H9 (cell line): ENCODE measurements at regions not wholly inside any gene's neighbourhood (a gene's known extent, or its start where the extent isn't known, plus 50 kb on each side); places are given as distances from the start of the nearest gene placed in this dataset.

Source experiments
- DNase-seq: peaks from one replicate; pipeline ENCODE4 v3.0.0-alpha.2; 2017
- H2AFZ ChIP-seq: one replicate; pipeline ENCODE4 v1.6.1; 2013; ENCODE audit warnings: mild to moderate bottlenecking, low read length, control low read depth, moderate library complexity
- H2AK5ac ChIP-seq: 2 replicates; pipeline ENCODE4 v1.6.1; 2013; ENCODE audit warnings: low read length, control low read depth, mixed read lengths; ENCODE audit not compliant: insufficient read length
- H2BK120ac ChIP-seq: one replicate; pipeline ENCODE4 v1.6.1; 2013; ENCODE audit warnings: low read depth, mild to moderate bottlenecking, low read length, control low read depth, inconsistent platforms; ENCODE audit not compliant: poor library complexity, severe bottlenecking
- H2BK12ac ChIP-seq: 2 replicates; pipeline ENCODE4 v1.6.1; 2013; ENCODE audit warnings: low read length, control low read depth, mixed read lengths, low read depth; ENCODE audit not compliant: insufficient read length
- H2BK15ac ChIP-seq: 2 replicates; pipeline ENCODE4 v1.6.1; 2013; ENCODE audit warnings: low read depth, low read length, control low read depth
- H2BK20ac ChIP-seq: one replicate; pipeline ENCODE4 v1.6.1; 2013; ENCODE audit warnings: low read depth, mild to moderate bottlenecking, low read length, control low read depth, inconsistent platforms; ENCODE audit not compliant: poor library complexity, severe bottlenecking
- H2BK5ac ChIP-seq: 2 replicates; pipeline ENCODE4 v1.6.1; 2013; ENCODE audit warnings: low read length, control low read depth, mixed read lengths; ENCODE audit not compliant: insufficient read length
- H3K14ac ChIP-seq: 2 replicates; pipeline ENCODE4 v1.6.1; 2013; ENCODE audit warnings: low read length, control low read depth; ENCODE audit not compliant: insufficient read depth
- H3K18ac ChIP-seq: 2 replicates; pipeline ENCODE4 v1.6.1; 2013; ENCODE audit warnings: low read depth, mild to moderate bottlenecking, mixed read lengths, low read length, control low read depth; ENCODE audit not compliant: insufficient read length
- H3K23ac ChIP-seq: 2 replicates; pipeline ENCODE4 v1.6.1; 2013; ENCODE audit warnings: low read length, control low read depth, mixed read lengths, low read depth; ENCODE audit not compliant: insufficient read length
- H3K23me2 ChIP-seq: 2 replicates; pipeline ENCODE4 v1.6.1; 2013; ENCODE audit warnings: low read depth, mild to moderate bottlenecking, mixed read lengths, low read length, control low read depth; ENCODE audit not compliant: insufficient read length, poor library complexity, severe bottlenecking
- H3K27ac ChIP-seq: 2 replicates; pipeline ENCODE4 v1.5.1; 2013; ENCODE audit warnings: low read length, control low read depth, mixed read lengths, low read depth; ENCODE audit not compliant: insufficient read length
- H3K27me3 ChIP-seq: 2 replicates; pipeline ENCODE4 v1.6.1; 2013; ENCODE audit warnings: low read length, control low read depth, inconsistent platforms; ENCODE audit not compliant: insufficient read depth
- H3K4ac ChIP-seq: 2 replicates; pipeline ENCODE4 v1.6.1; 2013; ENCODE audit warnings: low read depth, mild to moderate bottlenecking, control low read depth, inconsistent platforms, low read length, moderate library complexity
- H3K4me1 ChIP-seq: 2 replicates; pipeline ENCODE4 v1.6.1; 2013; ENCODE audit warnings: low read length, control low read depth, inconsistent platforms; ENCODE audit not compliant: insufficient read depth
- H3K4me2 ChIP-seq: 2 replicates; pipeline ENCODE4 v1.6.1; 2013; ENCODE audit warnings: low read length, control low read depth, mixed read lengths; ENCODE audit not compliant: insufficient read length, insufficient read depth
- H3K56ac ChIP-seq: 2 replicates; pipeline ENCODE4 v1.6.1; 2013; ENCODE audit warnings: low read depth, mild to moderate bottlenecking, mixed read lengths, low read length, control low read depth; ENCODE audit not compliant: insufficient read length
- H3K79me1 ChIP-seq: 2 replicates; pipeline ENCODE4 v1.6.1; 2013; ENCODE audit warnings: low read depth, mild to moderate bottlenecking, moderate library complexity, low read length, control low read depth, inconsistent platforms; ENCODE audit not compliant: insufficient read depth, poor library complexity, severe bottlenecking
- H3K79me2 ChIP-seq: 2 replicates; pipeline ENCODE4 v1.6.1; 2013; ENCODE audit warnings: low read length, control low read depth, inconsistent platforms; ENCODE audit not compliant: insufficient read depth
- H3K9ac ChIP-seq: 2 replicates; pipeline ENCODE4 v1.6.1; 2013; ENCODE audit warnings: low read length, control low read depth, mixed read lengths; ENCODE audit not compliant: insufficient read length; ENCODE audit errors: extremely low read depth
- H3K9me3 ChIP-seq: one replicate; pipeline ENCODE4 v1.6.1; 2013; ENCODE audit warnings: low read depth, low read length, inconsistent platforms; ENCODE audit not compliant: control insufficient read depth
- H3T11ph ChIP-seq: one replicate; pipeline ENCODE4 v1.6.1; 2013; ENCODE audit warnings: mild to moderate bottlenecking, low read length, control low read depth, inconsistent platforms
- H4K20me1 ChIP-seq: one replicate; pipeline ENCODE4 v1.6.1; 2013; ENCODE audit not compliant: control insufficient read depth, insufficient read length, insufficient read depth
- H4K5ac ChIP-seq: 2 replicates; pipeline ENCODE4 v1.6.1; 2013; ENCODE audit warnings: low read depth, mild to moderate bottlenecking, mixed read lengths, low read length, control low read depth; ENCODE audit not compliant: insufficient read length
- H4K8ac ChIP-seq: replicated peaks from 2 replicates; pipeline ENCODE4 v1.6.1; 2013; ENCODE audit warnings: low read length, control low read depth, mixed read lengths, low read depth; ENCODE audit not compliant: insufficient read length
- H4K91ac ChIP-seq: 2 replicates; pipeline ENCODE4 v1.6.1; 2013; ENCODE audit warnings: low read depth, mild to moderate bottlenecking, moderate library complexity, mixed read lengths, low read length, control low read depth; ENCODE audit not compliant: insufficient read length
- H3K27ac Mint-ChIP-seq, 3 experiments: 2 replicates in 2 of 3; 3 replicates in 1 of 3; pipeline ENCODE4 v1.8.0; 2020 to 2021; ENCODE audit warnings: mixed read lengths in 3 of 3, mild to moderate bottlenecking in 1 of 3, moderate library complexity in 1 of 3
- H3K27me3 Mint-ChIP-seq: 2 replicates; pipeline ENCODE4 v1.8.0; 2021; ENCODE audit warnings: low read depth, mild to moderate bottlenecking, moderate library complexity, mixed read lengths
- H3K36me3 Mint-ChIP-seq, 3 experiments: 2 replicates in 2 of 3; 3 replicates in 1 of 3; pipeline ENCODE4 v1.8.0; 2020 to 2021; ENCODE audit warnings: low read depth in 3 of 3, mixed read lengths in 3 of 3; ENCODE audit not compliant: insufficient read depth in 1 of 3
- H3K4me1 Mint-ChIP-seq, 2 experiments: 2 replicates each; pipeline ENCODE4 v1.8.0; 2020; ENCODE audit warnings: mixed read lengths in 2 of 2
- H3K4me3 Mint-ChIP-seq, 2 experiments: 2 replicates in 1 of 2; 3 replicates in 1 of 2; pipeline ENCODE4 v1.8.0; 2020 to 2021; ENCODE audit warnings: mild to moderate bottlenecking in 2 of 2, mixed read lengths in 2 of 2, moderate library complexity in 1 of 2
- H3K9me3 Mint-ChIP-seq, 2 experiments: 2 replicates in 1 of 2; 3 replicates in 1 of 2; pipeline ENCODE4 v1.8.0; 2020; ENCODE audit warnings: mild to moderate bottlenecking in 2 of 2, mixed read lengths in 2 of 2, moderate library complexity in 1 of 2
- CTCF ChIP-seq: fragments of 200-600 bp; sonication (generic); conservative IDR thresholded peaks from 3 replicates; pipeline ENCODE4 v1.8.0; 2021; ENCODE audit warnings: antibody characterized with exemption, mild to moderate bottlenecking
- WGBS: extraction: QIAGEN DNeasy Blood & Tissue Kit; methylation state at CpG from one replicate; pipeline ENCODE4 v1.1.7; 2013; ENCODE audit warnings: missing lambda C conversion rate, low lambda C conversion rate, mixed read lengths; ENCODE audit not compliant: insufficient read length; ENCODE audit errors: extremely low coverage; 5-methylcytosine and 5-hydroxymethylcytosine counted together

GRCh38 chr2:41943159-41943558 lies 104.7 kb upstream of the PKDCC start:
- H3K9me3 ChIP-seq = no peaks in the 10 kb centered on the region
- no peaks in the 10 kb centered on the region for H3K27me3 ChIP-seq
- H4K20me1 ChIP-seq = no peaks in the 10 kb centered on the region
- H3K4me2 ChIP-seq = no peak overlapping the region
- H2BK20ac ChIP-seq = no peak overlapping the region
- no peak overlapping the region for H3K56ac ChIP-seq
- H3K23ac ChIP-seq = no peak overlapping the region
- H4K91ac ChIP-seq = no peak overlapping the region
- no peak overlapping the region for H4K5ac ChIP-seq
- no peaks in the 10 kb centered on the region for H3K79me2 ChIP-seq
- H3K18ac ChIP-seq = no peak overlapping the region
- H3K4ac ChIP-seq = no peak overlapping the region
- peaks cover 57 to 63% of the 10 kb centered on the region in 2 experiments for H3K4me1 Mint-ChIP-seq
- H3K27ac Mint-ChIP-seq = no peak overlapping the region
- no peak overlapping the region for H3K9ac ChIP-seq
- H2AK5ac ChIP-seq = no peak overlapping the region
- H3K79me1 ChIP-seq = no peaks in the 10 kb centered on the region
- DNase-seq = no peak
- H2BK120ac ChIP-seq = no peak overlapping the region
- H3K14ac ChIP-seq = no peak overlapping the region
- H3K27me3 Mint-ChIP-seq = peaks cover 2% of the 10 kb centered on the region
- peaks cover 0 to 11% (median 0%) of the 10 kb centered on the region in 3 experiments; a peak in 1 of 7 replicates for H3K36me3 Mint-ChIP-seq
- H3K4me3 Mint-ChIP-seq = no peak overlapping the region; a peak in 1 of 5 replicates
- WGBS = no CpG with 5 or more reads among the region's 1 CpG
- H3K4me1 ChIP-seq = peaks cover 12% of the 10 kb centered on the region; the same call in 1 of the 2 replicates
- no peak overlapping the region for H3T11ph ChIP-seq
- TF ChIP-seq CTCF = no peak
- no peak overlapping the region for H2BK12ac ChIP-seq
- no peak overlapping the region for H2AFZ ChIP-seq
- no peak overlapping the region for H3K27ac ChIP-seq
- no peak overlapping the region for H2BK5ac ChIP-seq
- H3K9me3 Mint-ChIP-seq = peaks cover 0 to 6% of the 10 kb centered on the region in 2 experiments; a peak in 2 of 5 replicates
- H4K8ac ChIP-seq = no peak overlapping the region
- no peak overlapping the region for H2BK15ac ChIP-seq
- H3K23me2 ChIP-seq = no peaks in the 10 kb centered on the region
